Tibial nerve (tissue), 4 donors: ENCODE measurements at regions not wholly inside any gene's neighbourhood (a gene's known extent, or its start where the extent isn't known, plus 50 kb on each side); places are given as distances from the start of the nearest gene placed in this dataset.

Experiments used
- CTCF ChIP-seq, 5 experiments: fragments of 200-600 bp in 3 of 5; fragments of 450-650 bp in 2 of 5; sonication (generic) in 3 of 5; IDR thresholded peaks; one replicate each; pipeline ENCODE4 v1.5.1; 2016 to 2019; ENCODE audit warnings: antibody characterized with exemption in 5 of 5, mild to moderate bottlenecking in 3 of 5, moderate library complexity in 2 of 5
- EP300 ChIP-seq, 2 donors: sonication (generic); formaldehyde crosslinking; IDR thresholded peaks; one replicate each; pipeline ENCODE4 v1.6.1; 2017; ENCODE audit warnings: antibody characterized with exemption in 2 of 2, mild to moderate bottlenecking in 1 of 2
- POLR2A ChIP-seq, 2 donors: fragments of 450-650 bp; IDR thresholded peaks; one replicate each; pipeline ENCODE4 v1.6.1; 2017; ENCODE audit warnings: antibody characterized with exemption in 2 of 2, mild to moderate bottlenecking in 2 of 2, moderate library complexity in 2 of 2

GRCh38 chrX:96564595-96564994 lies 120.0 kb upstream of the DIAPH2 start:
- TF ChIP-seq POLR2A (IDR thresholded peaks at IDR 0.05) (no peak), CTCF (IDR thresholded peaks at IDR 0.05) (no peak), EP300 (IDR thresholded peaks at IDR 0.05) (no peak)
